ENCODE measurements at regions not wholly inside any gene's neighbourhood (a gene's known extent, or its start where the extent isn't known, plus 50 kb on each side); places are given as distances from the start of the nearest gene placed in this dataset.

DNA sequence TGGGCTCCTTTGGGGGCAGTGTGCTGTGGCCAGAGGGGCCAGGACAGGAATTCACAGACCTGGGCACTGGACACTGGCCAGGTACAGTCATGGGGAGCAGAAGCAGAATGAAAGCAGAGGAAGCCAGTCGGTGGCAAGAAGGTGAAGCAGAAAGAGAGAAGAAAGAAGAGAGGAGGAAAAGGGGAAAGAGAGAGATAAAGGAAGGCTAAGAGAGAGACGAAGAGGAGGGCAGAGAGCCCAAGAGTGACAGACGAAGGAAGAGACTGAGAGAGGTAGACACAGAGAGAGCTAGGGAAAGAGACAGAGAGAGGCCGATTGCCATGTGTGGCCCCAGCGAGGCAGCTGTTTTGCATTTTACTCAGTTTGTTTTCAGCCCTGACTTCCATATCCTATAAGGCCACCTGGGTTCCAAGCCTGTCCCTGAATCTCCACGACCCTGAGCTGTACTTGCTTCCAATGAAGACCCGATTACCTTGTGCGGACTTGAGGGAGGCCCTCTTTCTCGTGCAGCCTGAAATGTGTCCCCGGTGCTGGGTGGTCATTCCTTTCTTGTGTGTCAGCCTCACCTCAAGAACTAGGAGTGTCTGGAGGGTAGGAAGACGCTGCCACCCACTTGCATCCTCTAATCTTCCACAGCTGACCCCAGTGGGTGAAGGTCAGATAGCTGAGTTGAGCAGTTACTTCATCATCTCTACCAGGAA is 73.9 kb downstream of the LSM3 start:
- ChIA-PET POLR2A (interaction anchor here (0.7 kb wide), 1 partner anchor 200 kb away, joined by 3 read pairs; no protein-coding TSS in a partner anchor), CTCF (interaction anchor here (0.8 to 3.0 kb wide), 6 partner anchors 9 to 356 kb away, joined by 3 to 15 read pairs (median 8); no protein-coding TSS in a partner anchor)
- no peak for DNase-seq (ENCODE audit: low read depth)
- H3K4me3 ChIP-seq (ENCODE audit: low read depth, low read length), result no peak overlapping the region
- H3K27me3 ChIP-seq (ENCODE audit: control insufficient read depth, insufficient read depth, low read length), result no peaks in the 10 kb centered on the region
- H3K36me3 ChIP-seq (ENCODE audit: control insufficient read depth, insufficient read depth, low read length), result no peaks in the 10 kb centered on the region
- TF ChIP-seq, protein P1, sequence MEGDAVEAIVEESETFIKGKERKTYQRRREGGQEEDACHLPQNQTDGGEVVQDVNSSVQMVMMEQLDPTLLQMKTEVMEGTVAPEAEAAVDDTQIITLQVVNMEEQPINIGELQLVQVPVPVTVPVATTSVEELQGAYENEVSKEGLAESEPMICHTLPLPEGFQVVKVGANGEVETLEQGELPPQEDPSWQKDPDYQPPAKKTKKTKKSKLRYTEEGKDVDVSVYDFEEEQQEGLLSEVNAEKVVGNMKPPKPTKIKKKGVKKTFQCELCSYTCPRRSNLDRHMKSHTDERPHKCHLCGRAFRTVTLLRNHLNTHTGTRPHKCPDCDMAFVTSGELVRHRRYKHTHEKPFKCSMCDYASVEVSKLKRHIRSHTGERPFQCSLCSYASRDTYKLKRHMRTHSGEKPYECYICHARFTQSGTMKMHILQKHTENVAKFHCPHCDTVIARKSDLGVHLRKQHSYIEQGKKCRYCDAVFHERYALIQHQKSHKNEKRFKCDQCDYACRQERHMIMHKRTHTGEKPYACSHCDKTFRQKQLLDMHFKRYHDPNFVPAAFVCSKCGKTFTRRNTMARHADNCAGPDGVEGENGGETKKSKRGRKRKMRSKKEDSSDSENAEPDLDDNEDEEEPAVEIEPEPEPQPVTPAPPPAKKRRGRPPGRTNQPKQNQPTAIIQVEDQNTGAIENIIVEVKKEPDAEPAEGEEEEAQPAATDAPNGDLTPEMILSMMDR (IDR thresholded peaks at IDR 0.05; ENCODE audit: insufficient read depth, low read depth, low read length), result no peak

DNA sequence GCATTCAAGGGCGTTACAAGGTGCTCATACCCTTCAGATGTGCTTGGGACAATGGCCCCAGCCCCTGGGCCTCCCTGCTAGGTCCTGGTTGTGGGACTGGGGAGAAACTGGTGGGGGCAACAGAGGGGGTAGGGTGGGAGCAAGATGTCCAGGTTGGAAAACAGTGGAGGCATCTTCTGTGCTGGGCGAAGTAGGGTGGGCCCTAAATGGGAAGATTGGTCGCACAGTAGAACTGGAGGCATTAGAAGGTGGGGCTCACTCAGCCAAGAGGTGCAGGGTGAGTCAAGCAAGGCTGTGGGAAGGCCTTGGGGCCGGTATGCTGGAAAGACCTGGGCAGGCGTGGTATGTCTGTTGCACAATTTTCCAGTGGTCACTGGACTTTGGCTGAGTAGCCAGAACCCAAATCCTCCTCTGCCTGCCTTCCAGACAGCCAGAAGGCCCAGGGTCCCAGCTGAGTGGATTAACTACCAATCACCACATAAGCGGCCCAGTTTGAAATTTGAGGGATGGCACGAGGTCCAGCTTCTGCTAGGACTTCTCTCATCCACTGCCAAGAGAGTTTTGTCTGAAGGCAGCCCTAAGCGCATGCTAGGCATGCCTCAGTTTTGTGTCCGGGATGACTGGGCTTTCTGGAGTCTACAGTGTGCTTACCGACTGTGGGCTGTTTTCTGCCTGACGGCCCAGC is 74.5 kb downstream of the LSM3 start:
- ChIA-PET CTCF (interaction anchor here (1.1 to 3.0 kb wide), 4 partner anchors 8 to 357 kb away, joined by 3 to 15 read pairs (median 12); no protein-coding TSS in a partner anchor), POLR2A (no interaction called here)
- TF ChIP-seq, protein P1 (IDR thresholded peaks at IDR 0.05; ENCODE audit: insufficient read depth, low read depth, low read length), result no peak
- H3K4me3 ChIP-seq (ENCODE audit: low read depth, low read length), result no peak overlapping the region
- H3K36me3 ChIP-seq (ENCODE audit: control insufficient read depth, insufficient read depth, low read length), result no peaks in the 10 kb centered on the region
- no peaks in the 10 kb centered on the region for H3K27me3 ChIP-seq (ENCODE audit: control insufficient read depth, insufficient read depth, low read length)
- DNase-seq (ENCODE audit: low read depth), result peak; percentile 34

DNA sequence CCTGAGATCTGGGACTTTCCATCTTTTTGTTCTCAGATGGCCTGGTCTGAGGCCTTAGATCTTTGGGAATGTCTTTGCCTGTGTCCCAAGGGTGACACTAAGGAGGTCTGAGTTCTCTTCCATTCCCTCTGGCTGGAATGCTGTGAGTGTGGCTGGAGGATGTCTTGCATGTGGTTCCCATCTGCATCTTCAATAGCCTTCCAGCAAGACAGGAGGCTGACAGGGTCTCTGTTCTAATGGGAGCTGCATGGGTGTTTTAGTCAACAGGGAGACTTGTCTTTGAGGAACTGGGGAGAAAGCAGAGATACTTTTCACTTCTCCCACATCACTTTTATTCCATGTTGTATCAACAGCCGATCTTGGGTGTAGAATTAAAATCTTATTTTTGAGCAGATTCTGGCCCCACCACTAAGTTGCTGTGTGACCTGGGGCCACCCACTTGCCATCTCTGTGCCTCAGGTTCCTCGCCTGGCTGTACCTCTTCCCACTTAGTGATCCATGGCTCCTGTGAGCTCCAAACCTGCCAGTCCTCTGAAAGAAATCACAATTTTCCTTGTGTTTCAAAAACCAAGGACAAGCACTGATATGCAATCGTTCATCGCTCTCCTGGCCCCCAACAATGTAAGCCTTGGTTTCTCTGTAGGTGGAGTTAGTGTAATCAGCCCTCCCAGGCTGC is 75.2 kb downstream of the LSM3 start:
- no peak overlapping the region for H3K4me3 ChIP-seq (ENCODE audit: low read depth, low read length)
- POLR2A ChIA-PET, result no interaction called here
- CTCF ChIA-PET, result interaction anchor here (1.0 to 3.0 kb wide), 3 partner anchors 18 to 50 kb away, joined by 3 to 12 read pairs (median 11); no protein-coding TSS in a partner anchor
- no peaks in the 10 kb centered on the region for H3K36me3 ChIP-seq (ENCODE audit: control insufficient read depth, insufficient read depth, low read length)
- TF ChIP-seq, protein P1 (IDR thresholded peaks at IDR 0.05; ENCODE audit: insufficient read depth, low read depth, low read length), result no peak
- H3K27me3 ChIP-seq (ENCODE audit: control insufficient read depth, insufficient read depth, low read length), result no peaks in the 10 kb centered on the region
- no peak for DNase-seq (ENCODE audit: low read depth)

DNA sequence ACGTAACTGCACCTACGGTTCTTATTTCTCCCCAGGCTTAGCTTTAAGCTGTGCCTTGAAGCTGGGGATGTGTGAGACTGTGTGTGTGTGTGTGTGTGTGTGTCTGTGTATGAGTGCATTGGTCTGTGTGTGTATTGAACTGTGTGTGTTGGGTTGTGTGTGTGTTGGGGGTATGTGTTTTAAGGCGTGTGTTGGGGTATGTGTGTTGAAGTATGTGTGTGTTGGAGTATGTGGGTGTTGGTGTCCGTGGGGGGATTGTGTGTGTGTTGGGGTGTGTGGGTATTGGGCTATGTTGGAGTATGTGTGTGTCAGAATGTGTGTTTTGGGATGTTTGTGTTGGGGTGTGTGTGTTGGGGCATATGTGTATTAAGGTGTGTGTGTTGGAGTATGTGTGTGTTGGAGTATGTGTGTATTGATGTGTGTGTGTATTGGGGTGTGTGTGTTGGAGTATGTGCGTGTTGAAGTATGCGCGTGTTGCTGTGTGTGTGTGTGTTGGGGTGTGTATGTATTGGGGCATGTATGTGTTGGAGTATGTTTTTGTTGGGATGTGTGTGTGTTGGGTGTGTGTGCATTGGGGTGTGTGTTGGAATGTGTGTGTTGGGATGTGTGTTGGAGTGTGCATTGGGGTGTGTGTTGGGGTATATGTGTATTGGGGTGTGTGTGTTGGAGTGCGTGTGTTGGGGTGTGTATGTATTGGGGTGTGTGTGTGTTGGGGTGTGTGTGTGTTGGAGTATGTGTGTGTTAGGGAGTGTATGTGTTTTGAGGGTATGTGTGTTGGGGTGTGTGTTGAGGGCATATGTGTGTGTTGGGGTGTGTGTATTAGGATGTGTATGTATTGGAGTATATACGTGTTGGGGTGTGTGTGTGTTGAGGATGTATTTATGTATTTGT is 76.4 kb downstream of the LSM3 start:
- Histone ChIP-seq H3K27me3 (ENCODE audit: control insufficient read depth, insufficient read depth, low read length) (no peaks in the 10 kb centered on the region), H3K36me3 (ENCODE audit: control insufficient read depth, insufficient read depth, low read length) (no peaks in the 10 kb centered on the region), H3K4me3 (ENCODE audit: low read depth, low read length) (no peak overlapping the region)
- DNase-seq (ENCODE audit: low read depth), result no peak
- TF ChIP-seq, protein P1 (IDR thresholded peaks at IDR 0.05; ENCODE audit: insufficient read depth, low read depth, low read length), result no peak
- CTCF ChIA-PET, result interaction anchor here (1.0 to 10.7 kb wide), 3 partner anchors 44 to 53 kb away, joined by 3 to 93 read pairs (median 12); no protein-coding TSS in a partner anchor
- POLR2A ChIA-PET, result no interaction called here

All from BJ (cell line).